Hepatocyte (in vitro differentiated cells): ENCODE measurements at regions not wholly inside any gene's neighbourhood (a gene's known extent, or its start where the extent isn't known, plus 50 kb on each side); places are given as distances from the start of the nearest gene placed in this dataset.
"Not testable (repeated sequence)": the region's sequence is repeated elsewhere in the genome, so short reads cannot be mapped to it uniquely, and the experiment has no call there.

Experiments used
- DNase-seq: peaks from one replicate; pipeline ENCODE4 v3.0.0-alpha.2; 2016; ENCODE audit warnings: low spot score
- H2AFZ ChIP-seq: fragments of 200-600 bp; sonication (generic); 2 replicates; pipeline ENCODE4 v1.6.0; 2016; ENCODE audit warnings: antibody characterized with exemption, mild to moderate bottlenecking
- H3K27ac ChIP-seq: fragments of 200-600 bp; sonication (generic); 2 replicates; pipeline ENCODE4 v1.5.1; 2016; ENCODE audit warnings: mild to moderate bottlenecking
- H3K27me3 ChIP-seq: fragments of 200-600 bp; sonication (generic); 2 replicates; pipeline ENCODE4 v1.6.1; 2016
- H3K36me3 ChIP-seq: fragments of 200-600 bp; sonication (generic); replicated peaks from 2 replicates; pipeline ENCODE4 v1.5.1; 2016; ENCODE audit warnings: low read depth; ENCODE audit not compliant: insufficient read depth
- H3K4me1 ChIP-seq: fragments of 200-600 bp; sonication (generic); 2 replicates; pipeline ENCODE4 v1.5.1; 2016; ENCODE audit warnings: mild to moderate bottlenecking, moderate library complexity; ENCODE audit not compliant: insufficient read depth
- H3K4me2 ChIP-seq: fragments of 200-600 bp; sonication (generic); 2 replicates; pipeline ENCODE4 v1.6.0; 2016
- H3K4me3 ChIP-seq: fragments of 200-600 bp; sonication (generic); 2 replicates; pipeline ENCODE4 v1.5.1; 2016; ENCODE audit warnings: mild to moderate bottlenecking
- H3K79me2 ChIP-seq: fragments of 200-600 bp; sonication (generic); 2 replicates; pipeline ENCODE4 v1.6.0; 2017; ENCODE audit warnings: mild to moderate bottlenecking
- H3K9me2 ChIP-seq: fragments of 200-600 bp; sonication (generic); replicated peaks from 2 replicates; pipeline ENCODE4 v1.6.0; 2017; ENCODE audit warnings: mild to moderate bottlenecking; ENCODE audit not compliant: insufficient read depth
- H3K9me3 ChIP-seq: fragments of 200-600 bp; sonication (generic); 2 replicates; pipeline ENCODE4 v1.5.1; 2016; ENCODE audit warnings: low read depth, mild to moderate bottlenecking
- H4K20me1 ChIP-seq: fragments of 200-600 bp; sonication (generic); 2 replicates; pipeline ENCODE4 v1.6.0; 2016; ENCODE audit warnings: mild to moderate bottlenecking; ENCODE audit not compliant: insufficient read depth, poor library complexity, severe bottlenecking
- EZH2 ChIP-seq: fragments of 200-600 bp; sonication (generic); IDR thresholded peaks from 2 replicates; pipeline ENCODE4 v1.6.1; 2016; ENCODE audit warnings: antibody characterized with exemption, mild to moderate bottlenecking, borderline replicate concordance
- EZH2phosphoT487 ChIP-seq: fragments of 200-600 bp; sonication (generic); IDR thresholded peaks from one replicate; pipeline ENCODE4 v1.6.1; 2018; ENCODE audit warnings: antibody characterized with exemption, mild to moderate bottlenecking, low read depth, moderate library complexity; ENCODE audit not compliant: unreplicated experiment, severe bottlenecking
- WGBS: methylation state at CpG from one replicate; pipeline ENCODE4 v1.1.6; 2016; ENCODE audit warnings: low lambda C conversion rate; ENCODE audit errors: missing lambda C conversion rate; 5-methylcytosine and 5-hydroxymethylcytosine counted together
- TF ChIP-seq, protein P1 (sequence below): fragments of 200-600 bp; sonication (generic); IDR thresholded peaks from 2 replicates; pipeline ENCODE4 v1.5.1; 2016; ENCODE audit warnings: antibody characterized with exemption, mild to moderate bottlenecking; ENCODE audit not compliant: poor library complexity

DNA sequence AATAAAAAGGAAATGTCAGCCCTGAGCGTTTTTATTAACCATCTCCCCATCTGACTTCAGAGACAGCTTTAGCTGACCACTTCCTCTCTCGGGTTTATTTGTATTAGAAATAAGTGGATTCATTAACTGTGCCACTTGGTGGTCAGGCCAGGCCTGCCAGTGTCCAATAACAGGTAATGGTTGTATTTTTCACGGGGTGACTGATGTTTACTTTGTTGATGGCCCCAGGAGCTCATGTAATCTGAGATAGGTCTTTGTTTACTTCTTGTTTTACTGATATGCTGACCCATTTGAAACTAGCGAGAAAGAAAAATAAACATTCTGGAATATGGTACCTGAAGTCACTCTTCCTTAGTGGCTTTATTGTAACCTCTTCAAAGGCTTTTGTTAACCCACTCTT, 504.3 kb upstream of the SLC35B3 start:
- H3K9me2 ChIP-seq: no peaks in the 10 kb centered on the region
- no peak for TF ChIP-seq EZH2phosphoT487
- TF ChIP-seq EZH2: no peak
- TF ChIP-seq, protein P1, sequence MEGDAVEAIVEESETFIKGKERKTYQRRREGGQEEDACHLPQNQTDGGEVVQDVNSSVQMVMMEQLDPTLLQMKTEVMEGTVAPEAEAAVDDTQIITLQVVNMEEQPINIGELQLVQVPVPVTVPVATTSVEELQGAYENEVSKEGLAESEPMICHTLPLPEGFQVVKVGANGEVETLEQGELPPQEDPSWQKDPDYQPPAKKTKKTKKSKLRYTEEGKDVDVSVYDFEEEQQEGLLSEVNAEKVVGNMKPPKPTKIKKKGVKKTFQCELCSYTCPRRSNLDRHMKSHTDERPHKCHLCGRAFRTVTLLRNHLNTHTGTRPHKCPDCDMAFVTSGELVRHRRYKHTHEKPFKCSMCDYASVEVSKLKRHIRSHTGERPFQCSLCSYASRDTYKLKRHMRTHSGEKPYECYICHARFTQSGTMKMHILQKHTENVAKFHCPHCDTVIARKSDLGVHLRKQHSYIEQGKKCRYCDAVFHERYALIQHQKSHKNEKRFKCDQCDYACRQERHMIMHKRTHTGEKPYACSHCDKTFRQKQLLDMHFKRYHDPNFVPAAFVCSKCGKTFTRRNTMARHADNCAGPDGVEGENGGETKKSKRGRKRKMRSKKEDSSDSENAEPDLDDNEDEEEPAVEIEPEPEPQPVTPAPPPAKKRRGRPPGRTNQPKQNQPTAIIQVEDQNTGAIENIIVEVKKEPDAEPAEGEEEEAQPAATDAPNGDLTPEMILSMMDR: no peak
- H3K36me3 ChIP-seq: no peaks in the 10 kb centered on the region
- no peaks in the 10 kb centered on the region for H3K9me3 ChIP-seq
- H4K20me1 ChIP-seq: no peaks in the 10 kb centered on the region
- H3K79me2 ChIP-seq: no peaks in the 10 kb centered on the region
- DNase-seq: no peak
- H3K4me3 ChIP-seq: no peak overlapping the region
- 16% methylated on average over 4 of the region's 4 CpGs for WGBS
- H2AFZ ChIP-seq: no peak overlapping the region
- no peak overlapping the region for H3K27ac ChIP-seq
- no peaks in the 10 kb centered on the region for H3K27me3 ChIP-seq
- no peak overlapping the region for H3K4me2 ChIP-seq
- no peaks in the 10 kb centered on the region for H3K4me1 ChIP-seq

DNA sequence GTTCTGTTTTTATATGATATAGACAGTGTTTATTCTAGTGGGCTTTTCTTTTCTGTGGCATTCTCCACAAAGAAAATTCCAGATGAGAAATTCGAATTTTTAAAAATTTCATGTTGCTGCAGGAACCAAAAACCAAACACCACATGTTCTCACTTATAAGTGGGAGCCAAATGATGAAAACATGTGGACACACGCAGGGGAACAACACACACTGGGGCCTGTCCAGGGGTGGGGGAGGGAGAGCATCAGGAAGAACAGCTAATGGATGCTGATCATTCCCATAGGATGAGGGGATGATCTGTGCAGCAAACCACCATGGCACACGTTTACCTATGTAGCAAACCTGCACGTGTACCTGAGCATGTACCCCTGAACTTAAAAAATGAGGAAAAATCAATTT, 499.0 kb upstream of the SLC35B3 start:
- WGBS: 69% methylated on average over 4 of the region's 4 CpGs
- H3K4me3 ChIP-seq: no peak overlapping the region

DNA sequence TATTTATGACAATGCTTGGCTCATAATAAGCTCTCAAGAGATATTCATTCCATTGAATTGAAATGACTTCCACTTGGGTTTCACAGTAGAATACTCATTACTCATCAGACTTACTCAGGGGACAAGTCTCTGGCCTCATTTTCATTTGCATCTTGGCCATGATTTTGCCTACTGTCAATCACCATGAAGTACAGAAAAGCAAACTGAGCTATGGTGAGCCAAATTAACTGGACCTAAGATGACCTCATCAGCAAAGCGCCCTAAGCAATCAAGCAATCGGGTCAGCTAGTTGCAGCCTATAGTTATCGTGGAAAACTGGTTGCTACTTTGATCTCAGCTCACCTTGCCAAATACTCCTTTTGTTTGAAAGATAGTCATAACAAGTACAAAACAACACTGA, 494.7 kb upstream of the SLC35B3 start:
- H3K27ac ChIP-seq: no peak overlapping the region
- no peaks in the 10 kb centered on the region for H3K27me3 ChIP-seq
- no peak for DNase-seq
- no peaks in the 10 kb centered on the region for H4K20me1 ChIP-seq
- H3K4me2 ChIP-seq: no peak overlapping the region
- H3K9me3 ChIP-seq: no peaks in the 10 kb centered on the region
- H3K9me2 ChIP-seq: no peaks in the 10 kb centered on the region
- no peaks in the 10 kb centered on the region for H3K4me1 ChIP-seq
- H3K79me2 ChIP-seq: no peaks in the 10 kb centered on the region
- H3K4me3 ChIP-seq: no peak overlapping the region
- TF ChIP-seq EZH2 (no peak), EZH2phosphoT487 (no peak)
- TF ChIP-seq, protein P1: no peak
- H3K36me3 ChIP-seq: no peaks in the 10 kb centered on the region
- H2AFZ ChIP-seq: no peak overlapping the region
- 95% methylated on average over 3 of the region's 3 CpGs for WGBS

More for the DNA sequence above, 499.0 kb upstream of the SLC35B3 start:
- no peak overlapping the region for H3K27ac ChIP-seq
- H3K27me3 ChIP-seq: no peaks in the 10 kb centered on the region
- no peak overlapping the region for H3K4me2 ChIP-seq
- H3K79me2 ChIP-seq: no peaks in the 10 kb centered on the region
- no peaks in the 10 kb centered on the region for H3K9me2 ChIP-seq
- no peaks in the 10 kb centered on the region for H3K9me3 ChIP-seq
- no peaks in the 10 kb centered on the region for H3K4me1 ChIP-seq
- no peaks in the 10 kb centered on the region for H3K36me3 ChIP-seq
- no peaks in the 10 kb centered on the region for H4K20me1 ChIP-seq
- H2AFZ ChIP-seq: no peak overlapping the region
- no peak for DNase-seq
- TF ChIP-seq EZH2phosphoT487 (no peak), EZH2 (no peak)
- TF ChIP-seq, protein P1: no peak

DNA sequence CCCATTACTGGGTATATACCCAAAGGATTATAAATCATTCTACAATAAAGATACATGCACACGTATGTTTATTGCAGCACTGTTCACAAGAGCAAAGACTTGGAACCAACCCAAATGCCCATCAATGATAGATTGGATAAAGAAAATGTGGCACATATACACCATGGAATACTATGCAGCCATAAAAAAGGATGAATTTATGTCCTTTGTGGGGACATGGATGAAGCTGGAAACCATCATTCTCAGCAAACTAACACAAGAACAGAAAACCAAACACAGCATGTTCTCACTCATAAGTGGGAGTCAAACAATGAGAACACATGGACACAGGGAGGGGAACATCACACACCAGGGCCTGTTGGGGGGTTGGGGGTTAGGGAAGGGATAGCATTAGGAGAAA, 484.9 kb upstream of the SLC35B3 start:
- H4K20me1 ChIP-seq, H3K36me3 ChIP-seq, H3K4me3 ChIP-seq, H3K4me1 ChIP-seq, H3K9me2 ChIP-seq, H3K27ac ChIP-seq, H3K79me2 ChIP-seq, DNase-seq, H3K9me3 ChIP-seq, H3K27me3 ChIP-seq, H2AFZ ChIP-seq, H3K4me2 ChIP-seq: not testable (repeated sequence)
- WGBS: 94% methylated on average over 1 of the region's 1 CpG
